Activated CD4-positive, alpha-beta T cell treated with anti-CD3 and anti-CD28 coated beads, Interleukin-2, amount 50 U/mL, for 4 hours (primary cell): ENCODE measurements at regions not wholly inside any gene's neighbourhood (a gene's known extent, or its start where the extent isn't known, plus 50 kb on each side); places are given as distances from the start of the nearest gene placed in this dataset.

Source experiments
- DNase-seq, 2 experiments: peaks; one replicate each; pipeline ENCODE4 v3.0.0-alpha.2; 2020

- DNase-seq = no peak
Observed at GRCh38 chr4:53682908-53683307, 91.6 kb upstream of the LNX1 start.

GRCh38 chr4:53682196-53682595 lies 90.9 kb upstream of the LNX1 start:
- DNase-seq = no peak

- DNase-seq = no peak
Observed at GRCh38 chr4:53680598-53680997, 89.3 kb upstream of the LNX1 start.

- DNase-seq = no peak
Observed at GRCh38 chr4:53680168-53680567, 88.9 kb upstream of the LNX1 start.

- no peak for DNase-seq
Observed at GRCh38 chr4:53676402-53676871, 85.2 kb upstream of the LNX1 start.

GRCh38 chr4:53674903-53675302 lies 83.6 kb upstream of the LNX1 start:
- no peak for DNase-seq

- no peak for DNase-seq
Observed at GRCh38 chr4:53672873-53673272, 81.6 kb upstream of the LNX1 start.

GRCh38 chr4:53671757-53672156 lies 80.5 kb upstream of the LNX1 start:
- DNase-seq = no peak

GRCh38 chr4:53659737-53660136 lies 68.5 kb upstream of the LNX1 start:
- DNase-seq = no peak

- DNase-seq = no peak
Observed at GRCh38 chr4:53659112-53659511, 67.8 kb upstream of the LNX1 start.

- no peak for DNase-seq
Observed at GRCh38 chr4:53658029-53658428, 66.7 kb upstream of the LNX1 start.

GRCh38 chr4:53656421-53656981 lies 65.2 kb upstream of the LNX1 start:
- no peak for DNase-seq

- DNase-seq = no peak
Observed at GRCh38 chr4:53654300-53654758, 63.0 kb upstream of the LNX1 start.

- no peak for DNase-seq
Observed at GRCh38 chr4:53653484-53654053, 62.3 kb upstream of the LNX1 start.

GRCh38 chr4:53651156-53651735 lies 60.0 kb upstream of the LNX1 start:
- no peak for DNase-seq

- no peak for DNase-seq
Observed at GRCh38 chr4:53649357-53649756, 58.1 kb upstream of the LNX1 start.

- no peak for DNase-seq
Observed at GRCh38 chr4:53647547-53647946, 56.3 kb upstream of the LNX1 start.

- DNase-seq = no peak
Observed at GRCh38 chr4:53646795-53647194, 55.5 kb upstream of the LNX1 start.

GRCh38 chr4:53645108-53645507 lies 53.8 kb upstream of the LNX1 start:
- no peak for DNase-seq

- no peak for DNase-seq
Observed at GRCh38 chr4:53644607-53645006, 53.3 kb upstream of the LNX1 start.
